HG03439 (cell line): ENCODE measurements at regions not wholly inside any gene's neighbourhood (a gene's known extent, or its start where the extent isn't known, plus 50 kb on each side); places are given as distances from the start of the nearest gene placed in this dataset.

Experiments
- ATAC-seq: cut with Tn5 transposase; IDR thresholded peaks from one replicate; pipeline ENCODE4 v1.9.1; 2021; ENCODE audit warnings: mild to moderate bottlenecking, moderate library complexity; ENCODE audit not compliant: unreplicated experiment

GRCh38 chr5:162484095-162484494 lies 416.5 kb downstream of the GABRG2 start:
- ATAC-seq = no peak

GRCh38 chr5:162484986-162485385 lies 417.4 kb downstream of the GABRG2 start:
- ATAC-seq = no peak

GRCh38 chr5:162485666-162486292 lies 418.2 kb downstream of the GABRG2 start:
- ATAC-seq = no peak

GRCh38 chr5:162487528-162488525 lies 420.3 kb downstream of the GABRG2 start:
- no peak for ATAC-seq

GRCh38 chr5:162496100-162496808 lies 428.7 kb downstream of the GABRG2 start:
- ATAC-seq = no peak

- no peak for ATAC-seq
Observed at GRCh38 chr5:162497455-162497854, 429.9 kb downstream of the GABRG2 start.

GRCh38 chr5:162502780-162503179 lies 435.2 kb downstream of the GABRG2 start:
- ATAC-seq = no peak

GRCh38 chr5:162503796-162504195 lies 436.2 kb downstream of the GABRG2 start:
- ATAC-seq = no peak

GRCh38 chr5:162512935-162513565 lies 445.5 kb downstream of the GABRG2 start:
- no peak for ATAC-seq

- no peak for ATAC-seq
Observed at GRCh38 chr5:162514116-162514515, 446.5 kb downstream of the GABRG2 start.

- ATAC-seq = no peak
Observed at GRCh38 chr5:162520878-162521277, 453.3 kb downstream of the GABRG2 start.

GRCh38 chr5:162529209-162529608 lies 461.6 kb downstream of the GABRG2 start:
- ATAC-seq = no peak

- no peak for ATAC-seq
Observed at GRCh38 chr5:162529886-162530285, 462.3 kb downstream of the GABRG2 start.

GRCh38 chr5:162543437-162543836 lies 475.9 kb downstream of the GABRG2 start:
- no peak for ATAC-seq

- no peak for ATAC-seq
Observed at GRCh38 chr5:162544905-162545304, 477.3 kb downstream of the GABRG2 start.

GRCh38 chr5:162550236-162550635 lies 482.7 kb downstream of the GABRG2 start:
- ATAC-seq = no peak

- ATAC-seq = no peak
Observed at GRCh38 chr5:162558120-162558519, 490.5 kb downstream of the GABRG2 start.

GRCh38 chr5:162567644-162568043 lies 500.1 kb downstream of the GABRG2 start:
- ATAC-seq = no peak

- ATAC-seq = no peak
Observed at GRCh38 chr5:162573758-162574157, 506.2 kb downstream of the GABRG2 start.

GRCh38 chr5:162591724-162592123 lies 524.2 kb downstream of the GABRG2 start:
- no peak for ATAC-seq

GRCh38 chr5:162593881-162594280 lies 526.3 kb downstream of the GABRG2 start:
- ATAC-seq = no peak
